ENCODE measurements at regions not wholly inside any gene's neighbourhood (a gene's known extent, or its start where the extent isn't known, plus 50 kb on each side); places are given as distances from the start of the nearest gene placed in this dataset.

GRCh38 chr13:76383676-76384461, 502.3 kb downstream of the KCTD12 start:
- no peak for DNase-seq (ENCODE audit: low spot score)
- in situ Hi-C loops (cut with MboI; ENCODE audit: low sequenced_read_pairs, unreplicated experiment), result no loop called here
- TF ChIP-seq CTCF (IDR thresholded peaks at IDR 0.05; ENCODE audit: borderline replicate concordance, control extremely low read depth, extremely low read depth, insufficient read depth, missing control alignments), result no peak

GRCh38 chr13:76380446-76381065, 505.6 kb downstream of the KCTD12 start:
- no peak for TF ChIP-seq CTCF (IDR thresholded peaks at IDR 0.05; ENCODE audit: borderline replicate concordance, control extremely low read depth, extremely low read depth, insufficient read depth, missing control alignments)
- in situ Hi-C loops (cut with MboI; ENCODE audit: low sequenced_read_pairs, unreplicated experiment), result no loop called here
- no peak for DNase-seq (ENCODE audit: low spot score)

DNA sequence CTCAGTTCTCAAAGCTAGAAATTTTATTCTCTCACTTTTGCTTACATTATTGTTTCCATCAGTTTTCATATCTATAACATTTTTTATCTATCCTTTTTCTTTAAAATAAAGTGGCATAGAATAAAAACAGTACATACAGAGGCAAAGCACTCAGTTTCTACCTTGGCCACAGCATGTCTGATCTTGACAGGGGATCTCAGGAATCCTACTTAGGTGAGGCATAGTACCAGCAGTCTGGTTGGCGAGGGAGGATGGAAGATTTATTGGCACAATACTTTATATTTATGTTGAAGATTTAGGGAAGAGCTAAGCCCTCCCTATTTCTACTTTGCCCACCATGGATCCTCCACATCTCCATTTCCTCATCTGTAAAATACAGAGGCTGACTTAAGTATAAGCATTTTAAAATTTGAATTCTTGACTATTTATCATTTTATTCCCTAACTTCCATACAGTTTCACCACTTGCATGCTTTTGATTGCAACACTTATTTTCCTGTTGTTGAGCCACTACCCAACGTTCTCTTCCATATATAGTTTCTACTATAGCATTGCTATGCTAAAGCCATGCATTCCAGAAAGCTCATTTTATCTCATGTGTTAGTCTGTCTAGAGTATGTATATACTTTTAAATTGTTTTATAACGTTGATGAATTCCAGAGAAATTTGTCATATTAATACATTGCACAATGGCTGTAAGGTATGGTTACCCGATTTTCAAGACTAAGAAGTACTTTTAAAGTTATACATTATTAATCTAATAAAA, 506.7 kb downstream of the KCTD12 start:
- DNase-seq (ENCODE audit: low spot score), result no peak
- in situ Hi-C loops (cut with MboI; ENCODE audit: low sequenced_read_pairs, unreplicated experiment), result no loop called here
- TF ChIP-seq CTCF (IDR thresholded peaks at IDR 0.05; ENCODE audit: borderline replicate concordance, control extremely low read depth, extremely low read depth, insufficient read depth, missing control alignments), result no peak

GRCh38 chr13:76378767-76379166, 507.4 kb downstream of the KCTD12 start:
- no peak for TF ChIP-seq CTCF (IDR thresholded peaks at IDR 0.05; ENCODE audit: borderline replicate concordance, control extremely low read depth, extremely low read depth, insufficient read depth, missing control alignments)
- in situ Hi-C loops (cut with MboI; ENCODE audit: low sequenced_read_pairs, unreplicated experiment), result no loop called here
- no peak for DNase-seq (ENCODE audit: low spot score)

GRCh38 chr13:76363682-76364289, 522.4 kb downstream of the KCTD12 start:
- TF ChIP-seq CTCF (IDR thresholded peaks at IDR 0.05; ENCODE audit: borderline replicate concordance, control extremely low read depth, extremely low read depth, insufficient read depth, missing control alignments), result no peak
- no peak for DNase-seq (ENCODE audit: low spot score)
- in situ Hi-C loops (cut with MboI; ENCODE audit: low sequenced_read_pairs, unreplicated experiment), result no loop called here

DNA sequence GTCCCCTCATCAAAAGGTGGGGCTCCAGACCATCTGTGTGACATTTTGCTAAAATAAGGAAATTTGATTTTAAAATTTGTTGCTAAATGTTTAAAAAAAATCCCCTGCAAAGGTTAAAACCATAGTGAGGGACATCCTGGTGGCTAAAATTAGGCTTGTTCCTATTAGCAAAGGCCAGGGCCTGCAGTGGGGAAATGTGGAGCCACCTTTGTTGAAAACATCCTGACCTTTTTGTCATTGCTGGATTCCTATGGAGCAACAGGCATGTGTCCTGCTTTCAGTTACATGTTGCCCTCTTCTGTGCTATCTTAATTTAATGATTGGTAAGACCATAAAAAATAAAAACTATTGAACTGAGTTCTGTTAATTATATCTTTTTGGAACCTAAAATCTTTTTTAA, 524.3 kb downstream of the KCTD12 start:
- no peak for TF ChIP-seq CTCF (IDR thresholded peaks at IDR 0.05; ENCODE audit: borderline replicate concordance, control extremely low read depth, extremely low read depth, insufficient read depth, missing control alignments)
- no peak for DNase-seq (ENCODE audit: low spot score)
- in situ Hi-C loops (cut with MboI; ENCODE audit: low sequenced_read_pairs, unreplicated experiment), result no loop called here

All from GM13976 (cell line).